GM12873 (cell line): ENCODE measurements at regions not wholly inside any gene's neighbourhood (a gene's known extent, or its start where the extent isn't known, plus 50 kb on each side); places are given as distances from the start of the nearest gene placed in this dataset.

Experiments used
- CTCF ChIP-seq: IDR thresholded peaks from 2 replicates; pipeline ENCODE4 v1.5.1; 2012; ENCODE audit warnings: low read depth, mild to moderate bottlenecking, moderate library complexity, low read length, control low read depth; ENCODE audit not compliant: insufficient read depth; ENCODE audit errors: missing control alignments

- TF ChIP-seq CTCF = no peak
Observed at GRCh38 chr4:136558940-136559494, 973.3 kb downstream of the PCDH18 start.

- TF ChIP-seq CTCF = no peak
Observed at GRCh38 chr4:136557396-136557795, 974.9 kb downstream of the PCDH18 start.

- TF ChIP-seq CTCF = no peak
Observed at GRCh38 chr4:136554033-136554432, 978.3 kb downstream of the PCDH18 start.

GRCh38 chr4:136551753-136552152 lies 980.5 kb downstream of the PCDH18 start:
- TF ChIP-seq CTCF = no peak

GRCh38 chr4:136540747-136541146 lies 991.5 kb downstream of the PCDH18 start:
- no peak for TF ChIP-seq CTCF

GRCh38 chr4:136528131-136528530 lies 1004.2 kb downstream of the PCDH18 start:
- TF ChIP-seq CTCF = no peak

- no peak for TF ChIP-seq CTCF
Observed at GRCh38 chr4:136526517-136526916, 1005.8 kb downstream of the PCDH18 start.
